Tibial nerve (tissue), 4 donors: ENCODE measurements at regions not wholly inside any gene's neighbourhood (a gene's known extent, or its start where the extent isn't known, plus 50 kb on each side); places are given as distances from the start of the nearest gene placed in this dataset.

Source experiments
- CTCF ChIP-seq, 5 experiments: fragments of 200-600 bp in 3 of 5; fragments of 450-650 bp in 2 of 5; sonication (generic) in 3 of 5; IDR thresholded peaks; one replicate each; pipeline ENCODE4 v1.5.1; 2016 to 2019; ENCODE audit warnings: antibody characterized with exemption in 5 of 5, mild to moderate bottlenecking in 3 of 5, moderate library complexity in 2 of 5
- EP300 ChIP-seq, 2 donors: sonication (generic); formaldehyde crosslinking; IDR thresholded peaks; one replicate each; pipeline ENCODE4 v1.6.1; 2017; ENCODE audit warnings: antibody characterized with exemption in 2 of 2, mild to moderate bottlenecking in 1 of 2
- POLR2A ChIP-seq, 2 donors: fragments of 450-650 bp; IDR thresholded peaks; one replicate each; pipeline ENCODE4 v1.6.1; 2017; ENCODE audit warnings: antibody characterized with exemption in 2 of 2, mild to moderate bottlenecking in 2 of 2, moderate library complexity in 2 of 2

DNA sequence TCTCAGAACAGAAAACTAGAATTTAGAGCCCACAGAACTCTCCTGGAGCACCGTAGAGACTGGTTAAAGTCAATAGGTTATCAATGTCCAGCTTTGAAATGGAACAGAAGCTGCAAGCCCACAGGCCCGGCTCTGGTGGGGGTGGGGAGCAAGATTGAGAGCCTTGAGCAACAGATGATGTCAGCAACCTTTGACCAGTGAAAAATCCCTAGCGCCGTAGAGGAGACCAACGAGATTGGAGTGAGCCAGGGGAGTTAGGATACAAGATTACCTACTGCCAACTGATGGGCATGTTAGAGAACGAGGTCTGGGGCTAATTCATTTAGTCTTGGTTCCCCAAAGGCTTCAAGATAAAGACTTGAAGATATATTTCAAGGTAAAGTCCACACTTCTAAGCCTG lies 345.5 kb upstream of the LMCD1 start:
- no peak for TF ChIP-seq CTCF (IDR thresholded peaks at IDR 0.05)
- no peak for TF ChIP-seq POLR2A (IDR thresholded peaks at IDR 0.05)
- no peak for TF ChIP-seq EP300 (IDR thresholded peaks at IDR 0.05)
